DND-41 (cell line): ENCODE measurements at regions not wholly inside any gene's neighbourhood (a gene's known extent, or its start where the extent isn't known, plus 50 kb on each side); places are given as distances from the start of the nearest gene placed in this dataset.

Source experiments
- ATAC-seq: fragments of 200-7000 bp; cut with Tn5 transposase; 3 replicates; pipeline ENCODE4 v1.9.1; 2021; ENCODE audit warnings: low read depth; ENCODE audit not compliant: insufficient read depth
- DNase-seq: peaks from one replicate; pipeline ENCODE4 v3.0.0-alpha.2; 2020
- H2AFZ ChIP-seq: 2 replicates; pipeline ENCODE4 v1.6.0; 2012; ENCODE audit warnings: low read depth, low read length
- H3K27ac ChIP-seq: 2 replicates; pipeline ENCODE4 v1.5.1; 2012; ENCODE audit warnings: low read length, inconsistent platforms
- H3K27me3 ChIP-seq: fragments of 200-600 bp; sonication (generic); 2 replicates; pipeline ENCODE4 v1.6.0; 2012; ENCODE audit warnings: low read length, mild to moderate bottlenecking, inconsistent platforms; ENCODE audit not compliant: insufficient read depth, poor library complexity
- H3K36me3 ChIP-seq: 2 replicates; pipeline ENCODE4 v1.5.1; 2012; ENCODE audit warnings: low read length, inconsistent platforms; ENCODE audit not compliant: insufficient read depth
- H3K4me1 ChIP-seq: 2 replicates; pipeline ENCODE4 v1.5.1; 2012; ENCODE audit warnings: mild to moderate bottlenecking, low read length; ENCODE audit not compliant: insufficient read depth
- H3K4me2 ChIP-seq: 2 replicates; pipeline ENCODE4 v1.6.0; 2012; ENCODE audit warnings: mild to moderate bottlenecking, moderate library complexity, low read length, inconsistent platforms; ENCODE audit not compliant: insufficient read depth
- H3K4me3 ChIP-seq, 2 experiments: fragments of 200-600 bp in 1 of 2; shearing (Covaris generic) in 1 of 2; 2 replicates each; pipeline ENCODE4 v1.5.1; 2012 to 2016; ENCODE audit warnings: inconsistent platforms in 2 of 2, low read length in 2 of 2, mild to moderate bottlenecking in 2 of 2, low read depth in 1 of 2, moderate library complexity in 1 of 2
- H3K79me2 ChIP-seq: 2 replicates; pipeline ENCODE4 v1.6.0; 2012; ENCODE audit warnings: low read length, inconsistent platforms; ENCODE audit not compliant: insufficient read depth
- H3K9ac ChIP-seq: 2 replicates; pipeline ENCODE4 v1.6.0; 2012; ENCODE audit warnings: low read depth, mild to moderate bottlenecking, inconsistent platforms, low read length, moderate library complexity
- H3K9me3 ChIP-seq: 2 replicates; pipeline ENCODE4 v1.5.1; 2012; ENCODE audit warnings: low read length, moderate library complexity, mild to moderate bottlenecking, inconsistent platforms; ENCODE audit not compliant: insufficient read depth, severe bottlenecking
- H4K20me1 ChIP-seq: 2 replicates; pipeline ENCODE4 v1.6.0; 2012; ENCODE audit warnings: low read length; ENCODE audit not compliant: insufficient read depth
- CTCF ChIP-seq: IDR thresholded peaks from 2 replicates; pipeline ENCODE4 v1.5.1; 2012; ENCODE audit warnings: borderline replicate concordance, low read length, moderate library complexity, mild to moderate bottlenecking; ENCODE audit not compliant: poor library complexity, severe bottlenecking; ENCODE audit errors: extremely low read depth
- EZH2 ChIP-seq: IDR thresholded peaks from 3 replicates; pipeline ENCODE4 v1.6.1; 2012; ENCODE audit warnings: borderline replicate concordance, low read depth, mild to moderate bottlenecking, moderate library complexity, low read length, inconsistent platforms; ENCODE audit not compliant: severe bottlenecking

- Histone ChIP-seq H4K20me1 (no peaks in the 10 kb centered on the region), H3K4me3 (no peak overlapping the region), H3K4me2 (no peak overlapping the region), H3K79me2 (no peaks in the 10 kb centered on the region), H3K4me1 (no peaks in the 10 kb centered on the region), H3K9ac (no peak overlapping the region), H3K27me3 (no peaks in the 10 kb centered on the region), H3K9me3 (peaks cover 3% of the 10 kb centered on the region), H3K36me3 (no peaks in the 10 kb centered on the region), H3K27ac (no peak overlapping the region), H2AFZ (no peak overlapping the region)
- ATAC-seq (no peak), DNase-seq (no peak)
- TF ChIP-seq CTCF (no peak), EZH2 (no peak)
Measured at GRCh38 chr4:60042941-60043340, 1157.2 kb upstream of the ADGRL3 start.

DNA sequence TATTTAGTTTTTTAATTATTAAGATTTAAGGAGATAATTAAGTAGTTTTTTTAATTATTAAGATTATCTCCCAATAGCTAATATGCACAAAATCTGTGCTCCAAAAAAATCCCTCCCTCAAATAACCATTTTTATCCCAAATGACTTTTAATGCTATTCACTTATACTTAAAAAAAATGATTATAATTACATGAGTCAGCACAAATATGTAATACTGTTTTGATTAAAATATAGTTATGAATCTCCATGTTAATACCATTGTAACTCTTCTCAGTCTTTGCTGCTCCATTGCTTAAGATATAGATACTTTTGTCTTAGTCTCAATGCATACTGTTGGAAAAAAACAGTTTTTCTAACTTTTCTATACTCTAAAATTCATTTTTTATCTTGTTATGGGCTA, 1121.1 kb upstream of the ADGRL3 start:
- H3K9me3 ChIP-seq, result no peaks in the 10 kb centered on the region
- no peaks in the 10 kb centered on the region for H3K27me3 ChIP-seq
- ATAC-seq (no peak), DNase-seq (no peak)
- no peak overlapping the region for H3K4me3 ChIP-seq
- H3K79me2 ChIP-seq, result no peaks in the 10 kb centered on the region
- H3K36me3 ChIP-seq, result no peaks in the 10 kb centered on the region
- H2AFZ ChIP-seq, result no peak overlapping the region
- H3K27ac ChIP-seq, result no peak overlapping the region
- TF ChIP-seq EZH2, result no peak
- TF ChIP-seq CTCF, result no peak
- H3K4me1 ChIP-seq, result no peaks in the 10 kb centered on the region
- H4K20me1 ChIP-seq, result no peaks in the 10 kb centered on the region
- H3K9ac ChIP-seq, result no peak overlapping the region
- no peak overlapping the region for H3K4me2 ChIP-seq

DNA sequence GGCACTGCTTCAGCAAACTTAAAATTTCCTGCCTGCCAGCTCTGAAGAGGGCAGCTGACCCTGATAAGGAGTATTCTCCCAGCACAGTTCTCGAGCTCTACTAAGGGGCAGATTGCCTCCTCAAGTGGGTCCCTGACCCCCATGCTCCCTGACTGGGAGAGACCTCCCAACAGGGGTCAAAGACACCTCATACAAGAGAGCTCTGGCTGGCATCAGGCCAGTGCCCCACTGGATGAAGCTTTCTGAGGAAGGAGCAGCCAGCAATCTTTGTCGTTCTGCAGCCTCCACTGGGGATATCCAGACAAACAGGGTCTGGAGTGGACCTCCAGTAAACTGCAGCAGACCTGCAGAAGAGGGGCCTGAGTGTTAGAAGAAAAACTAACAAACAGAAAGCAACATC, 1118.3 kb upstream of the ADGRL3 start:
- Histone ChIP-seq H3K4me3 (no peak overlapping the region), H3K27ac (no peak overlapping the region), H3K36me3 (no peaks in the 10 kb centered on the region), H3K9ac (no peak overlapping the region), H3K9me3 (no peaks in the 10 kb centered on the region), H2AFZ (no peak overlapping the region), H3K4me2 (no peak overlapping the region), H3K79me2 (no peaks in the 10 kb centered on the region), H3K4me1 (no peaks in the 10 kb centered on the region), H3K27me3 (no peaks in the 10 kb centered on the region), H4K20me1 (no peaks in the 10 kb centered on the region)
- DNase-seq (no peak), ATAC-seq (no peak)
- no peak for TF ChIP-seq CTCF
- TF ChIP-seq EZH2, result no peak
